ENCODE measurements at regions not wholly inside any gene's neighbourhood (a gene's known extent, or its start where the extent isn't known, plus 50 kb on each side); places are given as distances from the start of the nearest gene placed in this dataset.
"Not testable (repeated sequence)": the region's sequence is repeated elsewhere in the genome, so short reads cannot be mapped to it uniquely, and the experiment has no call there.

GRCh38 chr17:70668276-70668937 lies 499.1 kb downstream of the KCNJ2 start:
- DNase-seq, result no peak

- DNase-seq, result no peak
Measured at GRCh38 chr17:70668938-70669778, 499.8 kb downstream of the KCNJ2 start.

- no peak for DNase-seq
Measured at GRCh38 chr17:70674061-70674460, 504.7 kb downstream of the KCNJ2 start.

GRCh38 chr17:70675070-70675590 lies 505.8 kb downstream of the KCNJ2 start:
- no peak for DNase-seq

GRCh38 chr17:70677783-70678647 lies 508.7 kb downstream of the KCNJ2 start:
- DNase-seq, result no peak

GRCh38 chr17:70678889-70679288 lies 509.6 kb downstream of the KCNJ2 start:
- DNase-seq, result no peak

- DNase-seq, result no peak
Measured at GRCh38 chr17:70683936-70684335, 514.6 kb downstream of the KCNJ2 start.

GRCh38 chr17:70687421-70687820 lies 518.1 kb downstream of the KCNJ2 start:
- no peak for DNase-seq

GRCh38 chr17:70691150-70691549 lies 521.8 kb downstream of the KCNJ2 start:
- DNase-seq, result no peak

GRCh38 chr17:70699408-70699807 lies 530.1 kb downstream of the KCNJ2 start:
- no peak for DNase-seq

GRCh38 chr17:70702683-70703255 lies 533.4 kb downstream of the KCNJ2 start:
- DNase-seq, result no peak

GRCh38 chr17:70709596-70709995 lies 540.3 kb downstream of the KCNJ2 start:
- DNase-seq, result no peak

- DNase-seq, result no peak
Measured at GRCh38 chr17:70713694-70714093, 544.4 kb downstream of the KCNJ2 start.

GRCh38 chr17:70716551-70716950 lies 547.2 kb downstream of the KCNJ2 start:
- no peak for DNase-seq

- DNase-seq, result no peak
Measured at GRCh38 chr17:70717042-70717441, 547.7 kb downstream of the KCNJ2 start.

GRCh38 chr17:70736375-70736957 lies 567.1 kb downstream of the KCNJ2 start:
- DNase-seq, result no peak

GRCh38 chr17:70739065-70739464 lies 569.7 kb downstream of the KCNJ2 start:
- DNase-seq, result no peak

GRCh38 chr17:70746574-70746973 lies 577.2 kb downstream of the KCNJ2 start:
- DNase-seq, result not testable (repeated sequence)

- no peak for DNase-seq
Measured at GRCh38 chr17:70750983-70751382, 581.7 kb downstream of the KCNJ2 start.

- not testable (repeated sequence) for DNase-seq
Measured at GRCh38 chr17:70752461-70752860, 583.1 kb downstream of the KCNJ2 start.

GRCh38 chr17:70752966-70753467 lies 583.7 kb downstream of the KCNJ2 start:
- no peak for DNase-seq

- DNase-seq, result no peak
Measured at GRCh38 chr17:70763018-70763417, 593.7 kb downstream of the KCNJ2 start.
